Loucy (cell line): ENCODE measurements at regions not wholly inside any gene's neighbourhood (a gene's known extent, or its start where the extent isn't known, plus 50 kb on each side); places are given as distances from the start of the nearest gene placed in this dataset.

Experiments
- EZH2phosphoT487 ChIP-seq: fragments of 200-600 bp; IDR thresholded peaks from 2 replicates; pipeline ENCODE4 v1.6.1; 2018; ENCODE audit warnings: antibody characterized with exemption, mild to moderate bottlenecking, moderate library complexity, borderline replicate concordance
- TF ChIP-seq, protein P1 (sequence below): fragments of 200-600 bp; sonication (generic); conservative IDR thresholded peaks from 2 replicates; pipeline ENCODE4 v1.5.1; 2014; ENCODE audit warnings: mild to moderate bottlenecking, antibody characterized with exemption, low read length

DNA sequence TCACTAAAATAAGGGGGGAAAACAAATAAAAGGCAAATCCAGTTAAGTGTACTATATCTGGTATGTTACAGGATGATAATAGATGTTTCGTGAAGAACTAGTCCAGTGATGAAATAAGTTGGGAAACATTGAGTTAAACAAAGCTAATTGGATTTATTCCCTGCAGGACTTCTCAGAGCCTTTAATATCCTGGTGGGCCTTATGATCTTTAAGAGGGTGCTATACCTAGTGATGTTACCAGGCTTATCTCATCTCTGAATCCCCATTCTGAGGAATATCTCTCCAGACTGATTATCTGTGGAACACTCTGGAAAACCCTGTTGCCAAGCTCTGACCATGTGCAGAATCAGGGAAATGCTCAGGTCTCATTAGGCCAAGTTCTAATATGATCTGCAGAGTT is 54.8 kb upstream of the POMGNT2 start:
- TF ChIP-seq EZH2phosphoT487, result no peak
- TF ChIP-seq, protein P1, sequence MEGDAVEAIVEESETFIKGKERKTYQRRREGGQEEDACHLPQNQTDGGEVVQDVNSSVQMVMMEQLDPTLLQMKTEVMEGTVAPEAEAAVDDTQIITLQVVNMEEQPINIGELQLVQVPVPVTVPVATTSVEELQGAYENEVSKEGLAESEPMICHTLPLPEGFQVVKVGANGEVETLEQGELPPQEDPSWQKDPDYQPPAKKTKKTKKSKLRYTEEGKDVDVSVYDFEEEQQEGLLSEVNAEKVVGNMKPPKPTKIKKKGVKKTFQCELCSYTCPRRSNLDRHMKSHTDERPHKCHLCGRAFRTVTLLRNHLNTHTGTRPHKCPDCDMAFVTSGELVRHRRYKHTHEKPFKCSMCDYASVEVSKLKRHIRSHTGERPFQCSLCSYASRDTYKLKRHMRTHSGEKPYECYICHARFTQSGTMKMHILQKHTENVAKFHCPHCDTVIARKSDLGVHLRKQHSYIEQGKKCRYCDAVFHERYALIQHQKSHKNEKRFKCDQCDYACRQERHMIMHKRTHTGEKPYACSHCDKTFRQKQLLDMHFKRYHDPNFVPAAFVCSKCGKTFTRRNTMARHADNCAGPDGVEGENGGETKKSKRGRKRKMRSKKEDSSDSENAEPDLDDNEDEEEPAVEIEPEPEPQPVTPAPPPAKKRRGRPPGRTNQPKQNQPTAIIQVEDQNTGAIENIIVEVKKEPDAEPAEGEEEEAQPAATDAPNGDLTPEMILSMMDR, result no peak
